SK-N-SH (cell line): ENCODE measurements at regions not wholly inside any gene's neighbourhood (a gene's known extent, or its start where the extent isn't known, plus 50 kb on each side); places are given as distances from the start of the nearest gene placed in this dataset.

Experiments used
- CTCF ChIA-PET: fragments of 300-600, 350-600 bp; formaldehyde crosslinking; extraction: SDS; loops from one replicate; lab custom pipeline; 2021; lab: Yijun Ruan, JAX
- POLR2A ChIA-PET: fragments of 350-600 bp; sonication (Branson Sonifier 250); formaldehyde crosslinking; extraction: SDS; loops from one replicate; lab custom pipeline; 2020; ENCODE audit warnings: antibody characterized with exemption, inconsistent platforms; lab: Yijun Ruan, JAX
- DNase-seq: peaks from one replicate; pipeline ENCODE4 v3.0.0; 2012
- H2AFZ ChIP-seq: fragments of 200-600 bp; sonication (generic); 2 replicates; pipeline ENCODE4 v1.8.1; 2016; ENCODE audit warnings: antibody characterized with exemption, mild to moderate bottlenecking, low read depth
- H3F3A ChIP-seq: fragments of 200-600 bp; sonication (generic); replicated peaks from 2 replicates; pipeline ENCODE3; 2016; ENCODE audit warnings: antibody characterized with exemption, mild to moderate bottlenecking; ENCODE audit not compliant: insufficient read depth
- H3K27ac ChIP-seq, 2 experiments: fragments of 200-500 bp in 1 of 2; fragments of 200-600 bp in 1 of 2; sonication (Bioruptor generic) in 1 of 2; sonication (generic), shearing (Covaris generic) in 1 of 2; 2 replicates each; pipeline versions ENCODE4 v1.5.1 to v1.6.1; 2014 to 2016; ENCODE audit warnings: low read depth in 2 of 2, inconsistent platforms in 1 of 2, low read length in 1 of 2, mild to moderate bottlenecking in 1 of 2, mixed read lengths in 1 of 2
- H3K27me3 ChIP-seq: fragments of 200-600 bp; sonication (generic), shearing (Covaris generic); 2 replicates; pipeline ENCODE4 v1.6.1; 2016; ENCODE audit warnings: mixed run types; ENCODE audit not compliant: insufficient read depth
- H3K36me3 ChIP-seq, 2 experiments: fragments of 200-500 bp in 1 of 2; fragments of 200-600 bp in 1 of 2; sonication (Bioruptor generic) in 1 of 2; sonication (generic) in 1 of 2; replicated peaks in 1 of 2; 2 replicates each; pipeline versions ENCODE3 to v1.5.1; 2014 to 2016; ENCODE audit warnings: low read length in 1 of 2, mild to moderate bottlenecking in 1 of 2; ENCODE audit not compliant: insufficient read depth in 2 of 2, control insufficient read depth in 1 of 2
- H3K4me1 ChIP-seq, 2 experiments: fragments of 200-500 bp in 1 of 2; fragments of 200-600 bp in 1 of 2; sonication (Bioruptor generic) in 1 of 2; sonication (generic), shearing (Covaris generic) in 1 of 2; 2 replicates each; pipeline versions ENCODE4 v1.5.1 to v1.6.1; 2014 to 2016; ENCODE audit warnings: low read depth in 1 of 2, low read length in 1 of 2, mixed run types in 1 of 2; ENCODE audit not compliant: insufficient read depth in 2 of 2, control insufficient read depth in 1 of 2
- H3K4me2 ChIP-seq: fragments of 200-600 bp; sonication (generic), shearing (Covaris generic); 2 replicates; pipeline ENCODE4 v1.6.1; 2017; ENCODE audit warnings: mixed run types
- H3K4me3 ChIP-seq, 2 experiments: fragments of 200-500 bp in 1 of 2; fragments of 200-600 bp in 1 of 2; sonication (Bioruptor generic) in 1 of 2; sonication (generic), shearing (Covaris generic) in 1 of 2; 2 replicates each; pipeline versions ENCODE4 v1.5.1 to v1.8.1; 2014 to 2016; ENCODE audit warnings: low read depth in 2 of 2, inconsistent platforms in 1 of 2, low read length in 1 of 2, mild to moderate bottlenecking in 1 of 2, mixed read lengths in 1 of 2, moderate library complexity in 1 of 2
- H3K79me2 ChIP-seq: fragments of 200-600 bp; sonication (generic); 2 replicates; pipeline ENCODE4 v1.8.1; 2017; ENCODE audit warnings: mild to moderate bottlenecking; ENCODE audit not compliant: insufficient read depth
- H3K9ac ChIP-seq: fragments of 200-600 bp; sonication (generic); 2 replicates; pipeline ENCODE4 v1.6.1; 2017; ENCODE audit warnings: mixed run types
- H3K9me2 ChIP-seq: fragments of 200-600 bp; sonication (generic); 2 replicates; pipeline ENCODE4 v1.6.1; 2017; ENCODE audit warnings: mixed run types
- H3K9me3 ChIP-seq: fragments of 200-600 bp; sonication (generic); 2 replicates; pipeline ENCODE4 v1.6.1; 2017; ENCODE audit warnings: mixed run types, mild to moderate bottlenecking, moderate library complexity
- H4K20me1 ChIP-seq: fragments of 200-600 bp; sonication (generic); 2 replicates; pipeline ENCODE4 v1.6.1; 2017; ENCODE audit warnings: mild to moderate bottlenecking, mixed run types; ENCODE audit not compliant: insufficient read depth
- CHD2 ChIP-seq: fragments of 150-350 bp; IDR thresholded peaks from 2 replicates; pipeline ENCODE4 v1.6.1; 2018; ENCODE audit warnings: low read length; ENCODE audit not compliant: partially characterized antibody
- ELF1 ChIP-seq: IDR thresholded peaks from 2 replicates; pipeline ENCODE4 v1.4.0; 2012
- EP300 ChIP-seq, 2 experiments: IDR thresholded peaks; 2 replicates each; pipeline versions ENCODE4 v1.4.0 to v1.6.1; 2012; ENCODE audit warnings: borderline replicate concordance in 1 of 2, low read depth in 1 of 2, low read length in 1 of 2
- FOSL2 ChIP-seq: IDR thresholded peaks from 2 replicates; pipeline ENCODE4 v1.4.0; 2012; ENCODE audit warnings: low read depth, mild to moderate bottlenecking, moderate library complexity, borderline replicate concordance
- FOXM1 ChIP-seq: IDR thresholded peaks from 2 replicates; pipeline ENCODE4 v1.4.0; 2012; ENCODE audit warnings: low read depth, mild to moderate bottlenecking
- MAX ChIP-seq: IDR thresholded peaks from 2 replicates; pipeline ENCODE4 v1.4.0; 2012; ENCODE audit warnings: low read depth
- MEF2A ChIP-seq: IDR thresholded peaks from 2 replicates; pipeline ENCODE4 v1.4.0; 2012; ENCODE audit warnings: low read depth, borderline replicate concordance
- NRF1 ChIP-seq: IDR thresholded peaks from 2 replicates; pipeline ENCODE4 v1.6.1; 2012; ENCODE audit warnings: low read depth, mild to moderate bottlenecking, low read length
- RCOR1 ChIP-seq: fragments of 150-350 bp; IDR thresholded peaks from 2 replicates; pipeline ENCODE4 v1.6.1; 2017; ENCODE audit warnings: antibody characterized with exemption, low read length
- RFX5 ChIP-seq: IDR thresholded peaks from 2 replicates; pipeline ENCODE4 v1.6.1; 2012; ENCODE audit warnings: mild to moderate bottlenecking, improper control_type of control experiment, low read length
- RXRA ChIP-seq: IDR thresholded peaks from 2 replicates; pipeline ENCODE4 v1.4.0; 2012; ENCODE audit warnings: low read depth, mild to moderate bottlenecking, borderline replicate concordance
- TAF1 ChIP-seq: IDR thresholded peaks from 2 replicates; pipeline ENCODE4 v1.6.1; 2012; ENCODE audit warnings: low read depth, mild to moderate bottlenecking, low read length, moderate library complexity, borderline replicate concordance
- TCF12 ChIP-seq: IDR thresholded peaks from 2 replicates; pipeline ENCODE4 v1.4.0; 2012
- TEAD4 ChIP-seq: IDR thresholded peaks from 2 replicates; pipeline ENCODE4 v1.4.0; 2012; ENCODE audit warnings: mild to moderate bottlenecking, borderline replicate concordance; ENCODE audit not compliant: insufficient read depth
- USF1 ChIP-seq: IDR thresholded peaks from 2 replicates; pipeline ENCODE4 v1.4.0; 2012; ENCODE audit warnings: low read depth, borderline replicate concordance
- USF2 ChIP-seq: fragments of 150-350 bp; IDR thresholded peaks from 2 replicates; pipeline ENCODE4 v1.6.1; 2017; ENCODE audit warnings: antibody characterized with exemption, low read length, low read depth, borderline replicate concordance
- WGBS: methylation state at CpG from one replicate; pipeline ENCODE4 v1.1.6; 2017; ENCODE audit warnings: low lambda C conversion rate; 5-methylcytosine and 5-hydroxymethylcytosine counted together

GRCh38 chr6:102229271-102229670 is 835.8 kb downstream of the GRIK2 start:
- Histone ChIP-seq H3K36me3 (no peaks in the 10 kb centered on the region), H4K20me1 (no peaks in the 10 kb centered on the region), H3K79me2 (no peaks in the 10 kb centered on the region), H3F3A (no peaks in the 10 kb centered on the region), H3K4me2 (no peak overlapping the region), H3K27ac (no peak overlapping the region), H3K4me3 (no peak overlapping the region), H3K27me3 (no peaks in the 10 kb centered on the region), H3K9me2 (no peaks in the 10 kb centered on the region), H2AFZ (no peak overlapping the region), H3K9me3 (no peaks in the 10 kb centered on the region), H3K4me1 (no peaks in the 10 kb centered on the region; a peak in 1 of 4 replicates), H3K9ac (no peak overlapping the region)
- TF ChIP-seq RCOR1 = no peak
- TF ChIP-seq NRF1 = no peak
- TF ChIP-seq MEF2A = no peak
- no peak for TF ChIP-seq USF1
- TF ChIP-seq TAF1 = no peak
- TF ChIP-seq USF2 = no peak
- no peak for TF ChIP-seq EP300 (IDR thresholded peaks at IDR 0.05; ENCODE audit: borderline replicate concordance in 1 of 2, low read depth in 1 of 2, low read length in 1 of 2)
- TF ChIP-seq FOXM1 = no peak
- no peak for TF ChIP-seq RXRA
- TF ChIP-seq MAX = no peak
- no peak for TF ChIP-seq RFX5
- no peak for TF ChIP-seq TEAD4
- TF ChIP-seq FOSL2 = no peak
- TF ChIP-seq ELF1 = no peak
- no peak for TF ChIP-seq TCF12
- no peak for TF ChIP-seq CHD2
- DNase-seq = no peak
- ChIA-PET POLR2A (no interaction called here), CTCF (no interaction called here)
- 68% methylated on average over 1 of the region's 1 CpG for WGBS
